HepG2 (cell line): ENCODE measurements at regions not wholly inside any gene's neighbourhood (a gene's known extent, or its start where the extent isn't known, plus 50 kb on each side); places are given as distances from the start of the nearest gene placed in this dataset.

Source experiments
- ATF7 ChIP-seq, 2 experiments: fragments of 450-650 bp in 1 of 2; sonication (generic) in 1 of 2; formaldehyde crosslinking in 1 of 2; IDR thresholded peaks; 2 replicates each; pipeline versions ENCODE4 v1.4.0 to v1.6.1; 2016 to 2020; ENCODE audit warnings: antibody characterized with exemption in 1 of 2, mild to moderate bottlenecking in 1 of 2, missing genetic modification reagents in 1 of 2
- TCF7L2 ChIP-seq: IDR thresholded peaks from 2 replicates; pipeline ENCODE4 v1.6.1; 2011; ENCODE audit warnings: mild to moderate bottlenecking, low read depth, low read length, moderate library complexity
- XRCC5 ChIP-seq: fragments of 200-400 bp; formaldehyde crosslinking; optimal IDR thresholded peaks from 2 replicates; pipeline ENCODE3; 2017; ENCODE audit warnings: mild to moderate bottlenecking, low read length
- TF ChIP-seq, protein P1 (sequence below): IDR thresholded peaks from 2 replicates; pipeline ENCODE4 v1.6.1; 2012; ENCODE audit warnings: low read depth, low read length, improper control_type of control experiment

GRCh38 chr12:116665666-116666304, 72.1 kb downstream of the SPRING1 start:
- TF ChIP-seq, protein P1, sequence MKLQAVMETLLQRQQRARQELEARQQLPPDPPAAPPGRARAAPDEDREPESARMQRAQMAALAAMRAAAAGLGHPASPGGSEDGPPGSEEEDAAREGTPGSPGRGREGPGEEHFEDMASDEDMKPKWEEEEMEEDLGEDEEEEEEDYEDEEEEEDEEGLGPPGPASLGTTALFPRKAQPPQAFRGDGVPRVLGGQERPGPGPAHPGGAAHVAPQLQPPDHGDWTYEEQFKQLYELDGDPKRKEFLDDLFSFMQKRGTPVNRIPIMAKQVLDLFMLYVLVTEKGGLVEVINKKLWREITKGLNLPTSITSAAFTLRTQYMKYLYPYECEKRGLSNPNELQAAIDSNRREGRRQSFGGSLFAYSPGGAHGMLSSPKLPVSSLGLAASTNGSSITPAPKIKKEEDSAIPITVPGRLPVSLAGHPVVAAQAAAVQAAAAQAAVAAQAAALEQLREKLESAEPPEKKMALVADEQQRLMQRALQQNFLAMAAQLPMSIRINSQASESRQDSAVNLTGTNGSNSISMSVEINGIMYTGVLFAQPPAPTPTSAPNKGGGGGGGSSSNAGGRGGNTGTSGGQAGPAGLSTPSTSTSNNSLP = no peak
- TF ChIP-seq ATF7 (IDR thresholded peaks at IDR 0.05) = no peak
- no peak for TF ChIP-seq ATF7 (CRISPR knock-in tag; IDR thresholded peaks at IDR 0.05)
- TF ChIP-seq TCF7L2 = no peak
- no peak for TF ChIP-seq XRCC5
